ENCODE measurements at regions not wholly inside any gene's neighbourhood (a gene's known extent, or its start where the extent isn't known, plus 50 kb on each side); places are given as distances from the start of the nearest gene placed in this dataset.

- Mint-ChIP-seq H3K9me3 (no peaks in the 10 kb centered on the region), H3K36me3 (ENCODE audit: low read depth) (no peaks in the 10 kb centered on the region), H3K4me3 (no peak overlapping the region), H3K4me1 (peaks cover 15% of the 10 kb centered on the region), H3K27me3 (ENCODE audit: insufficient read depth) (peaks cover 2% of the 10 kb centered on the region), H3K27ac (no peak overlapping the region)
- no peak overlapping the region for H3K27ac ChIP-seq (ENCODE audit: low read depth, low read length)
- no peak overlapping the region for H3K9ac ChIP-seq (ENCODE audit: extremely low read depth, low read length, poor library complexity, severe bottlenecking)
- no peaks in the 10 kb centered on the region for H3K27me3 ChIP-seq (ENCODE audit: control insufficient read depth, insufficient read depth, low read length, poor library complexity, severe bottlenecking)
- H3K4me1 ChIP-seq (ENCODE audit: control insufficient read depth, insufficient read depth, low read length) = no peaks in the 10 kb centered on the region
- no peak for DNase-seq
- H3K4me3 ChIP-seq (ENCODE audit: low read length) = no peak overlapping the region
- no peak for TF ChIP-seq CTCF (conservative IDR thresholded peaks at IDR 0.05)
- WGBS, 2 experiments (ENCODE audit: insufficient coverage in 1 of 2, insufficient read length in 1 of 2) = 95 to 100% methylated on average over 1 to 3 of the region's 3 CpGs
- H3K9me3 ChIP-seq (ENCODE audit: control insufficient read depth, low read length) = no peaks in the 10 kb centered on the region
- no peaks in the 10 kb centered on the region for H3K36me3 ChIP-seq (ENCODE audit: control insufficient read depth, insufficient read depth, low read length)
Observed at GRCh38 chr9:7382304-7382703, 417.3 kb downstream of the DMAC1 start.

GRCh38 chr9:7377489-7377888 is 422.1 kb downstream of the DMAC1 start:
- no peak overlapping the region for H3K27ac Mint-ChIP-seq
- H3K36me3 ChIP-seq (ENCODE audit: control insufficient read depth, insufficient read depth, low read length) = no peaks in the 10 kb centered on the region

GRCh38 chr9:7376833-7377232 is 422.7 kb downstream of the DMAC1 start:
- H3K9ac ChIP-seq (ENCODE audit: extremely low read depth, low read length, poor library complexity, severe bottlenecking) = no peak overlapping the region
- peaks cover 10% of the 10 kb centered on the region for H3K4me1 Mint-ChIP-seq
- H3K36me3 ChIP-seq (ENCODE audit: control insufficient read depth, insufficient read depth, low read length) = no peaks in the 10 kb centered on the region
- no peaks in the 10 kb centered on the region for H3K27me3 Mint-ChIP-seq (ENCODE audit: insufficient read depth)
- peaks cover 11% of the 10 kb centered on the region for H3K9me3 Mint-ChIP-seq
- no peak for TF ChIP-seq CTCF (conservative IDR thresholded peaks at IDR 0.05)
- H3K27ac ChIP-seq (ENCODE audit: low read depth, low read length) = no peak overlapping the region
- H3K4me3 ChIP-seq (ENCODE audit: low read length) = no peak overlapping the region
- no peak for DNase-seq
- H3K9me3 ChIP-seq (ENCODE audit: control insufficient read depth, low read length) = peaks cover 11% of the 10 kb centered on the region
- H3K4me1 ChIP-seq (ENCODE audit: control insufficient read depth, insufficient read depth, low read length) = no peaks in the 10 kb centered on the region
- no peaks in the 10 kb centered on the region for H3K36me3 Mint-ChIP-seq (ENCODE audit: low read depth)
- no peaks in the 10 kb centered on the region for H3K27me3 ChIP-seq (ENCODE audit: control insufficient read depth, insufficient read depth, low read length, poor library complexity, severe bottlenecking)
- WGBS, 2 experiments (ENCODE audit: insufficient coverage in 1 of 2, insufficient read length in 1 of 2) = 93 to 94% methylated on average over 4 to 5 of the region's 5 CpGs
- no peak overlapping the region for H3K4me3 Mint-ChIP-seq
- H3K27ac Mint-ChIP-seq = no peak overlapping the region

More at GRCh38 chr9:7377489-7377888, 422.1 kb downstream of the DMAC1 start:
- no peak for DNase-seq
- H3K4me3 Mint-ChIP-seq = no peak overlapping the region
- Histone ChIP-seq H3K9ac (ENCODE audit: extremely low read depth, low read length, poor library complexity, severe bottlenecking) (no peak overlapping the region), H3K27me3 (ENCODE audit: control insufficient read depth, insufficient read depth, low read length, poor library complexity, severe bottlenecking) (no peaks in the 10 kb centered on the region), H3K9me3 (ENCODE audit: control insufficient read depth, low read length) (peaks cover 11% of the 10 kb centered on the region), H3K4me1 (ENCODE audit: control insufficient read depth, insufficient read depth, low read length) (no peaks in the 10 kb centered on the region), H3K27ac (ENCODE audit: low read depth, low read length) (no peak overlapping the region), H3K4me3 (ENCODE audit: low read length) (no peak overlapping the region)
- no peak for TF ChIP-seq CTCF (conservative IDR thresholded peaks at IDR 0.05)
- H3K4me1 Mint-ChIP-seq = peaks cover 15% of the 10 kb centered on the region
- no peaks in the 10 kb centered on the region for H3K36me3 Mint-ChIP-seq (ENCODE audit: low read depth)
- H3K27me3 Mint-ChIP-seq (ENCODE audit: insufficient read depth) = no peaks in the 10 kb centered on the region
- H3K9me3 Mint-ChIP-seq = peaks cover 11% of the 10 kb centered on the region
- 90 to 91% methylated on average over 1 of the region's 2 CpGs for WGBS, 2 experiments (ENCODE audit: insufficient coverage in 1 of 2, insufficient read length in 1 of 2)
